Uterus (tissue), 3 donors: ENCODE measurements at regions not wholly inside any gene's neighbourhood (a gene's known extent, or its start where the extent isn't known, plus 50 kb on each side); places are given as distances from the start of the nearest gene placed in this dataset.
A peak's percentile ranks its signal among the peaks of the same experiment; 100 is the strongest.

ENCODE experiments used
- DNase-seq, 2 donors: peaks; one replicate each; pipeline ENCODE4 v3.0.0-alpha.2; 2019 to 2020
- H3K27ac ChIP-seq, 2 donors: fragments of 200-600 bp; sonication (generic); 1 replicate in 1 of 2; 2 replicates in 1 of 2; pipeline ENCODE4 v1.5.1; 2016 to 2018
- H3K27me3 ChIP-seq, 2 donors: fragments of 200-600 bp; sonication (generic); one replicate each; pipeline ENCODE4 v1.5.1; 2018 to 2019; ENCODE audit warnings: control low read depth in 1 of 2
- H3K36me3 ChIP-seq, 2 donors: fragments of 200-600 bp; sonication (generic); one replicate each; pipeline ENCODE4 v1.5.1; 2019; ENCODE audit warnings: control low read depth in 1 of 2
- H3K4me1 ChIP-seq, 2 donors: fragments of 200-600 bp; sonication (generic); one replicate each; pipeline ENCODE4 v1.5.1; 2018 to 2019; ENCODE audit warnings: control low read depth in 1 of 2
- H3K4me3 ChIP-seq, 2 donors: fragments of 200-600 bp; sonication (generic); 1 replicate in 1 of 2; 2 replicates in 1 of 2; pipeline ENCODE4 v1.5.1; 2018 to 2019; ENCODE audit warnings: mild to moderate bottlenecking in 1 of 2
- H3K9me3 ChIP-seq, 2 donors: fragments of 200-600 bp; sonication (generic); one replicate each; pipeline ENCODE4 v1.5.1; 2019; ENCODE audit warnings: control low read depth in 1 of 2
- CTCF ChIP-seq, 4 experiments: fragments of 200-600 bp in 2 of 4; fragments of 450-650 bp in 2 of 4; sonication (generic) in 2 of 4; IDR thresholded peaks; one replicate each; pipeline ENCODE4 v1.5.1; 2016 to 2019; ENCODE audit warnings: antibody characterized with exemption in 4 of 4, mild to moderate bottlenecking in 2 of 4, moderate library complexity in 1 of 4
- POLR2A ChIP-seq, 2 donors: fragments of 450-650 bp; IDR thresholded peaks; one replicate each; pipeline ENCODE4 v1.6.1; 2016; ENCODE audit warnings: antibody characterized with exemption in 2 of 2, mild to moderate bottlenecking in 1 of 2, moderate library complexity in 1 of 2
- intact Hi-C: fragments of 100-400 bp; cut with DNase I; formaldehyde crosslinking; loops from one replicate; pipeline ENCODE4 v1.15.1; 2023; ENCODE audit warnings: low total_unique reads
- donor health status: DM: yes; HTN: yes; CAD: no.

GRCh38 chr15:72972362-72972761 is 79.9 kb upstream of the NEO1 start:
- DNase-seq: no peak
- Histone ChIP-seq H3K9me3 (no peaks in the 10 kb centered on the region), H3K27ac (peak overlapping the region; percentile 61 to 77), H3K27me3 (no peaks in the 10 kb centered on the region), H3K4me3 (no peak overlapping the region), H3K36me3 (no peaks in the 10 kb centered on the region), H3K4me1 (no peaks in the 10 kb centered on the region)
- intact Hi-C loops: no loop called here
- TF ChIP-seq CTCF (IDR thresholded peaks at IDR 0.05) (no peak), POLR2A (IDR thresholded peaks at IDR 0.05) (no peak)

- intact Hi-C loops: no loop called here
- DNase-seq: no peak
- no peaks in the 10 kb centered on the region for H3K36me3 ChIP-seq
- H3K27ac ChIP-seq: peak overlapping the region; percentile 61 to 77
- H3K27me3 ChIP-seq: no peaks in the 10 kb centered on the region
- H3K4me3 ChIP-seq: peak overlapping the region; percentile 11 to 20
- no peaks in the 10 kb centered on the region for H3K4me1 ChIP-seq
- TF ChIP-seq POLR2A (IDR thresholded peaks at IDR 0.05) (no peak), CTCF (IDR thresholded peaks at IDR 0.05) (no peak)
- H3K9me3 ChIP-seq: no peaks in the 10 kb centered on the region
Measured at GRCh38 chr15:72971766-72972165, 80.5 kb upstream of the NEO1 start.

GRCh38 chr15:72970933-72971760 is 81.1 kb upstream of the NEO1 start:
- intact Hi-C loops: no loop called here
- peak overlapping the region; percentile 61 to 77 for H3K27ac ChIP-seq
- no peak for DNase-seq

GRCh38 chr15:72968531-72968922 is 83.7 kb upstream of the NEO1 start:
- DNase-seq: no peak
- TF ChIP-seq CTCF (IDR thresholded peaks at IDR 0.05): no peak
- TF ChIP-seq POLR2A (IDR thresholded peaks at IDR 0.05): no peak
- no peaks in the 10 kb centered on the region for H3K36me3 ChIP-seq
- H3K9me3 ChIP-seq: no peaks in the 10 kb centered on the region
- no peak overlapping the region for H3K4me3 ChIP-seq
- intact Hi-C loops: no loop called here
- no peak overlapping the region for H3K27ac ChIP-seq
- no peaks in the 10 kb centered on the region for H3K27me3 ChIP-seq
- H3K4me1 ChIP-seq: no peaks in the 10 kb centered on the region

More at GRCh38 chr15:72970933-72971760, 81.1 kb upstream of the NEO1 start:
- TF ChIP-seq CTCF (IDR thresholded peaks at IDR 0.05) (no peak), POLR2A (IDR thresholded peaks at IDR 0.05) (no peak)
- no peaks in the 10 kb centered on the region for H3K36me3 ChIP-seq
- no peaks in the 10 kb centered on the region for H3K27me3 ChIP-seq
- no peaks in the 10 kb centered on the region for H3K9me3 ChIP-seq
- H3K4me1 ChIP-seq: no peaks in the 10 kb centered on the region
- peak overlapping the region; percentile 11 to 20 for H3K4me3 ChIP-seq

DNA sequence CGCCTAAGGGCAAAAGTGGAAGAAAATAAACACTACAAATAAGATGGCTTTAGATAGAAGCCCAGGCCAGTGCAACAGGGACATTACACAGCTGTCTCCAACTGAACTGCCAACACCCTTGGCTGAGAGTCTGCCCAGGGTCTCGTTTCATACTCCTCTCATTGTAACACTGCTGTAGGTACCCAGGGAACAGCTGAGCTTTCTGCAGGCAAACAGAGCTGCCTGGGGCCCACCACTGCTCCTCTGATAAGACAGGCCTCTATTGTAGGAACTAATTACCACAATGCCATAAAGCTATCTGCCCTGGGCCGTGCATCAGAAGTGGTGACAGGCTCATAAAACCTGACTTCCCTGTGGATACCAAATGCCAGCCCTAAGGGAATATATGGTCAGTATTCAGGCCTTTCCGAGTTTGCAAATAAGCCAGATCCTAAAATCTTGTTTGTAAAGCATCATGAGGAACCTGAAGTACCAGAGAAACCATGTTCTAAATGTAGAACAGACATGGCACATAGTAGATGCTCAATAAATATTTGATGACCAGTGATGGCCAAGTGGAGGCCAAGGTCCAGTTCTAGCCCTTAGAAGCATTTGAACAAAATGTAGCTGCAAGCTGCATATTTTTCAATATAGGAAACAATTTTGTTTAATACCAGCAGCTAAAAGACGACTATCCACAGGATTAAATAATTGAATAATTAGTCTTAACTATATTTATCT is 84.3 kb upstream of the NEO1 start:
- no peaks in the 10 kb centered on the region for H3K4me1 ChIP-seq
- intact Hi-C loops: no loop called here
- H3K27ac ChIP-seq: no peak overlapping the region
- H3K9me3 ChIP-seq: no peaks in the 10 kb centered on the region
- H3K4me3 ChIP-seq: no peak overlapping the region
- no peaks in the 10 kb centered on the region for H3K36me3 ChIP-seq
- TF ChIP-seq CTCF (IDR thresholded peaks at IDR 0.05): no peak
- no peak for DNase-seq
- H3K27me3 ChIP-seq: no peaks in the 10 kb centered on the region
